IMR-90 (cell line): ENCODE measurements at regions not wholly inside any gene's neighbourhood (a gene's known extent, or its start where the extent isn't known, plus 50 kb on each side); places are given as distances from the start of the nearest gene placed in this dataset.

Source experiments
- ATAC-seq: fragments of 200-7000 bp; cut with Tn5 transposase; 2 replicates; pipeline ENCODE4 v1.9.1; 2020; ENCODE audit warnings: low read depth, mild to moderate bottlenecking, moderate library complexity
- BruUV-seq: library from RNA; stranded (reverse); fragments of 400-500 nt; replicated peaks from 2 replicates; lab custom pipeline; 2021; lab: Mats Ljungman, UMichigan
- CTCF ChIA-PET: fragments of 300-600 bp; formaldehyde crosslinking; extraction: SDS; loops from one replicate; lab custom pipeline; 2021; ENCODE audit warnings: antibody characterized with exemption; lab: Yijun Ruan, JAX
- POLR2A ChIA-PET: fragments of 300-600 bp; sonication (Branson Sonifier 250); formaldehyde crosslinking; loops from one replicate; lab custom pipeline; 2022; ENCODE audit warnings: antibody characterized with exemption; ENCODE audit not compliant: unreplicated experiment; lab: Charles Lee
- DNase-seq: peaks from one replicate; pipeline ENCODE4 v3.0.0; 2013
- H2AFZ ChIP-seq: replicated peaks from 2 replicates; pipeline ENCODE3; 2013; ENCODE audit warnings: low read length, mild to moderate bottlenecking; ENCODE audit not compliant: poor library complexity
- H2AK5ac ChIP-seq: 2 replicates; pipeline ENCODE4 v1.6.1; 2013; ENCODE audit warnings: low read depth, low read length, inconsistent platforms
- H2AK9ac ChIP-seq: replicated peaks from 2 replicates; pipeline ENCODE3; 2013; ENCODE audit warnings: mild to moderate bottlenecking, low read depth, low read length, moderate library complexity; ENCODE audit not compliant: poor library complexity
- H2BK120ac ChIP-seq: 2 replicates; pipeline ENCODE4 v1.6.1; 2013; ENCODE audit warnings: low read depth, low read length, inconsistent platforms
- H2BK15ac ChIP-seq: 3 replicates; pipeline ENCODE4 v1.6.1; 2013; ENCODE audit warnings: low read depth, low read length, inconsistent platforms
- H2BK20ac ChIP-seq: 2 replicates; pipeline ENCODE4 v1.6.1; 2013; ENCODE audit warnings: low read depth, mild to moderate bottlenecking, inconsistent platforms, low read length, moderate library complexity
- H2BK5ac ChIP-seq: 2 replicates; pipeline ENCODE4 v1.6.1; 2013; ENCODE audit warnings: mild to moderate bottlenecking, low read depth, low read length, inconsistent platforms; ENCODE audit not compliant: poor library complexity, severe bottlenecking
- H3K14ac ChIP-seq: replicated peaks from 2 replicates; pipeline ENCODE4 v1.6.1; 2013; ENCODE audit warnings: low read depth, low read length, inconsistent platforms
- H3K18ac ChIP-seq: 2 replicates; pipeline ENCODE4 v1.6.1; 2013; ENCODE audit warnings: low read depth, low read length, control low read depth
- H3K23ac ChIP-seq: 2 replicates; pipeline ENCODE4 v1.6.1; 2013; ENCODE audit warnings: low read depth, low read length, inconsistent platforms
- H3K27ac ChIP-seq: 2 replicates; pipeline ENCODE4 v1.5.1; 2013; ENCODE audit warnings: mild to moderate bottlenecking, control low read depth, low read length; ENCODE audit not compliant: insufficient read depth
- H3K27me3 ChIP-seq: 2 replicates; pipeline ENCODE4 v1.6.1; 2013; ENCODE audit warnings: low read length; ENCODE audit not compliant: control insufficient read depth, insufficient read depth
- H3K36me3 ChIP-seq: 2 replicates; pipeline ENCODE4 v1.6.1; 2013; ENCODE audit warnings: low read length, mixed read lengths; ENCODE audit not compliant: control insufficient read depth, insufficient read depth
- H3K4ac ChIP-seq: 2 replicates; pipeline ENCODE4 v1.6.1; 2013; ENCODE audit warnings: low read depth, low read length, inconsistent platforms
- H3K4me1 ChIP-seq: 2 replicates; pipeline ENCODE4 v1.6.1; 2013; ENCODE audit warnings: low read length, mixed read lengths; ENCODE audit not compliant: control insufficient read depth, insufficient read depth
- H3K4me2 ChIP-seq: 2 replicates; pipeline ENCODE4 v1.6.1; 2013; ENCODE audit warnings: low read depth, mild to moderate bottlenecking, control low read depth, low read length, moderate library complexity
- H3K4me3 ChIP-seq: 2 replicates; pipeline ENCODE4 v1.5.1; 2013; ENCODE audit warnings: low read depth, mild to moderate bottlenecking, control low read depth, low read length, moderate library complexity; ENCODE audit not compliant: insufficient read depth
- H3K56ac ChIP-seq: 2 replicates; pipeline ENCODE4 v1.6.1; 2013; ENCODE audit warnings: low read length, inconsistent platforms; ENCODE audit not compliant: insufficient read depth; ENCODE audit errors: extremely low read depth
- H3K79me1 ChIP-seq, 2 experiments: 2 replicates each; pipeline ENCODE4 v1.6.1; 2013; ENCODE audit warnings: low read length in 2 of 2, inconsistent platforms in 1 of 2, low read depth in 1 of 2
- H3K9ac ChIP-seq: 2 replicates; pipeline ENCODE4 v1.6.1; 2013; ENCODE audit warnings: low read depth, low read length, control low read depth
- H3K9me1 ChIP-seq: 2 replicates; pipeline ENCODE4 v1.6.1; 2013; ENCODE audit warnings: low read length, inconsistent platforms; ENCODE audit not compliant: insufficient read depth
- H3K9me3 ChIP-seq: 2 replicates; pipeline ENCODE4 v1.6.1; 2013; ENCODE audit warnings: low read length; ENCODE audit not compliant: control insufficient read depth, insufficient read depth
- H4K20me1 ChIP-seq: 2 replicates; pipeline ENCODE4 v1.6.1; 2013; ENCODE audit warnings: low read length, inconsistent platforms; ENCODE audit not compliant: insufficient read depth
- H4K5ac ChIP-seq: 2 replicates; pipeline ENCODE4 v1.6.1; 2013; ENCODE audit warnings: mild to moderate bottlenecking, low read depth, low read length, control low read depth
- H4K8ac ChIP-seq, 2 experiments: 2 replicates each; pipeline ENCODE4 v1.6.1; 2013; ENCODE audit warnings: low read depth in 2 of 2, low read length in 2 of 2, control low read depth in 1 of 2, inconsistent platforms in 1 of 2
- H4K91ac ChIP-seq: 2 replicates; pipeline ENCODE4 v1.6.1; 2013; ENCODE audit warnings: low read depth, low read length, inconsistent platforms; ENCODE audit not compliant: insufficient read depth
- BHLHE40 ChIP-seq: fragments of 150-350 bp; IDR thresholded peaks from 2 replicates; pipeline ENCODE4 v1.6.1; 2016; ENCODE audit warnings: mild to moderate bottlenecking, low read depth, low read length
- CEBPB ChIP-seq: IDR thresholded peaks from 2 replicates; pipeline ENCODE4 v1.6.1; 2012; ENCODE audit warnings: low read depth, low read length, improper control_type of control experiment
- CHD1 ChIP-seq: IDR thresholded peaks from 2 replicates; pipeline ENCODE4 v1.6.1; 2012; ENCODE audit warnings: low read depth, low read length, improper control_type of control experiment
- FOS ChIP-seq: fragments of 150-350 bp; IDR thresholded peaks from 2 replicates; pipeline ENCODE4 v1.6.1; 2016; ENCODE audit warnings: low read depth, low read length
- MAFK ChIP-seq: IDR thresholded peaks from 2 replicates; pipeline ENCODE4 v1.6.1; 2012; ENCODE audit warnings: low read depth, low read length, improper control_type of control experiment
- MAZ ChIP-seq: IDR thresholded peaks from 2 replicates; pipeline ENCODE4 v1.6.1; 2012; ENCODE audit warnings: low read depth, mild to moderate bottlenecking, low read length, improper control_type of control experiment, moderate library complexity, borderline replicate concordance
- MXI1 ChIP-seq: IDR thresholded peaks from 2 replicates; pipeline ENCODE4 v1.6.1; 2012; ENCODE audit warnings: low read depth, mild to moderate bottlenecking, low read length, moderate library complexity, borderline replicate concordance
- NFE2L2 ChIP-seq: fragments of 150-350 bp; IDR thresholded peaks from 2 replicates; pipeline ENCODE4 v1.6.1; 2016; ENCODE audit warnings: low read depth, mild to moderate bottlenecking, low read length
- POLR2A ChIP-seq: IDR thresholded peaks from 2 replicates; pipeline ENCODE4 v1.6.1; 2012; ENCODE audit warnings: mild to moderate bottlenecking, low read depth, low read length
- RAD21 ChIP-seq: IDR thresholded peaks from 2 replicates; pipeline ENCODE4 v1.6.1; 2012; ENCODE audit warnings: low read length, improper control_type of control experiment
- RCOR1 ChIP-seq: IDR thresholded peaks from 2 replicates; pipeline ENCODE4 v1.6.1; 2012; ENCODE audit warnings: mild to moderate bottlenecking, low read length, improper control_type of control experiment; ENCODE audit not compliant: insufficient replicate concordance
- RFX5 ChIP-seq: IDR thresholded peaks from 2 replicates; pipeline ENCODE4 v1.8.0; 2012; ENCODE audit warnings: low read depth, mild to moderate bottlenecking, low read length, moderate library complexity
- SMC3 ChIP-seq: fragments of 150-350 bp; IDR thresholded peaks from 2 replicates; pipeline ENCODE4 v1.6.1; 2016; ENCODE audit warnings: low read depth, mild to moderate bottlenecking, antibody characterized with exemption, low read length, moderate library complexity
- WGBS, 2 experiments: methylation state at CpG; one replicate each; pipeline versions ENCODE4 v1.1.5 to v1.1.7; 2013; ENCODE audit warnings: missing lambda C conversion rate in 2 of 2; ENCODE audit not compliant: insufficient read length in 1 of 2; ENCODE audit errors: extremely low coverage in 2 of 2; 5-methylcytosine and 5-hydroxymethylcytosine counted together
- dilution Hi-C: fragments of 300-500 bp; cut with HindIII; formaldehyde crosslinking; loops from one replicate; pipeline ENCODE4 v1.14.3; 2018; ENCODE audit warnings: low sequenced_read_pairs; ENCODE audit not compliant: unreplicated experiment
- in situ Hi-C: fragments of 300-500 bp; cut with MboI; formaldehyde crosslinking; loops from 3 replicates; pipeline ENCODE4 v1.14.3; 2019; ENCODE audit warnings: low sequenced_read_pairs, inconsistent platforms, mixed read lengths
- intact Hi-C: fragments of 100-400 bp; cut with micrococcal nuclease; formaldehyde crosslinking; loops from 2 replicates; pipeline ENCODE4 v1.10.0; 2022
- TF ChIP-seq, protein P1 (sequence below): fragments of 150-350 bp; IDR thresholded peaks from 2 replicates; pipeline ENCODE4 v1.6.1; 2016; ENCODE audit warnings: low read depth, mild to moderate bottlenecking, low read length, moderate library complexity, borderline replicate concordance
- TF ChIP-seq, protein P2 (sequence below): conservative IDR thresholded peaks from 2 replicates; pipeline ENCODE4 v1.5.1; 2012; ENCODE audit warnings: mild to moderate bottlenecking, low read depth, low read length, improper control_type of control experiment
- TF ChIP-seq, protein P3 (sequence below): fragments of 150-350 bp; IDR thresholded peaks from 2 replicates; pipeline ENCODE4 v1.6.1; 2017; ENCODE audit warnings: mild to moderate bottlenecking, antibody characterized with exemption, low read length, low read depth

DNA sequence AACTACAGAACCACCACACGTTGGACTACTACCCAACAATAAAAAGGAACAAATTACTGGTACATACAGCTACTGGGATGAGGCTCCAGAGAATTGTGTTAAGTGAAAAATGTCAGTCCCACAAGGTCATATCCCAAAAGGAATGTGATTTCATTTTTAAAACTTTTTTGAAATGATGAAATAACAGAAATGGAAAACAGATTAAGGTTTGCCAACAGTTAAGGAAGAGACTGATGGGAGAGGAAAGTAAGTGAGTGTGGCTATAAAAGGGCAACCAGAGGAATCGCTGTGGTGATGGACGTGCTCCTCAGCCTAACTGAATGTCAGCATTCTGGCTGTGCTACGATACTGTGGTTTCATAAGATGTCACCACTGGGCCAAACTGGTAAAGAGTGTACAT is 512.8 kb downstream of the UQCRFS1 start:
- no peak overlapping the region for H2AK5ac ChIP-seq
- TF ChIP-seq CHD1 (no peak), BHLHE40 (no peak), MAZ (no peak), RFX5 (no peak), MAFK (no peak), CEBPB (no peak), FOS (no peak), RCOR1 (no peak), MXI1 (no peak), NFE2L2 (no peak), RAD21 (no peak), POLR2A (no peak), SMC3 (no peak)
- TF ChIP-seq, protein P1, sequence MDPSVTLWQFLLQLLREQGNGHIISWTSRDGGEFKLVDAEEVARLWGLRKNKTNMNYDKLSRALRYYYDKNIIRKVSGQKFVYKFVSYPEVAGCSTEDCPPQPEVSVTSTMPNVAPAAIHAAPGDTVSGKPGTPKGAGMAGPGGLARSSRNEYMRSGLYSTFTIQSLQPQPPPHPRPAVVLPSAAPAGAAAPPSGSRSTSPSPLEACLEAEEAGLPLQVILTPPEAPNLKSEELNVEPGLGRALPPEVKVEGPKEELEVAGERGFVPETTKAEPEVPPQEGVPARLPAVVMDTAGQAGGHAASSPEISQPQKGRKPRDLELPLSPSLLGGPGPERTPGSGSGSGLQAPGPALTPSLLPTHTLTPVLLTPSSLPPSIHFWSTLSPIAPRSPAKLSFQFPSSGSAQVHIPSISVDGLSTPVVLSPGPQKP = no peak
- TF ChIP-seq, protein P2, sequence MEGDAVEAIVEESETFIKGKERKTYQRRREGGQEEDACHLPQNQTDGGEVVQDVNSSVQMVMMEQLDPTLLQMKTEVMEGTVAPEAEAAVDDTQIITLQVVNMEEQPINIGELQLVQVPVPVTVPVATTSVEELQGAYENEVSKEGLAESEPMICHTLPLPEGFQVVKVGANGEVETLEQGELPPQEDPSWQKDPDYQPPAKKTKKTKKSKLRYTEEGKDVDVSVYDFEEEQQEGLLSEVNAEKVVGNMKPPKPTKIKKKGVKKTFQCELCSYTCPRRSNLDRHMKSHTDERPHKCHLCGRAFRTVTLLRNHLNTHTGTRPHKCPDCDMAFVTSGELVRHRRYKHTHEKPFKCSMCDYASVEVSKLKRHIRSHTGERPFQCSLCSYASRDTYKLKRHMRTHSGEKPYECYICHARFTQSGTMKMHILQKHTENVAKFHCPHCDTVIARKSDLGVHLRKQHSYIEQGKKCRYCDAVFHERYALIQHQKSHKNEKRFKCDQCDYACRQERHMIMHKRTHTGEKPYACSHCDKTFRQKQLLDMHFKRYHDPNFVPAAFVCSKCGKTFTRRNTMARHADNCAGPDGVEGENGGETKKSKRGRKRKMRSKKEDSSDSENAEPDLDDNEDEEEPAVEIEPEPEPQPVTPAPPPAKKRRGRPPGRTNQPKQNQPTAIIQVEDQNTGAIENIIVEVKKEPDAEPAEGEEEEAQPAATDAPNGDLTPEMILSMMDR = no peak
- TF ChIP-seq, protein P3, sequence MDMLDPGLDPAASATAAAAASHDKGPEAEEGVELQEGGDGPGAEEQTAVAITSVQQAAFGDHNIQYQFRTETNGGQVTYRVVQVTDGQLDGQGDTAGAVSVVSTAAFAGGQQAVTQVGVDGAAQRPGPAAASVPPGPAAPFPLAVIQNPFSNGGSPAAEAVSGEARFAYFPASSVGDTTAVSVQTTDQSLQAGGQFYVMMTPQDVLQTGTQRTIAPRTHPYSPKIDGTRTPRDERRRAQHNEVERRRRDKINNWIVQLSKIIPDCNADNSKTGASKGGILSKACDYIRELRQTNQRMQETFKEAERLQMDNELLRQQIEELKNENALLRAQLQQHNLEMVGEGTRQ = no peak
- in situ Hi-C loops (loop anchor here (25.0 kb wide), 1 partner anchor 738 kb away; no protein-coding TSS in a partner anchor), intact Hi-C loops (no loop called here), dilution Hi-C loops (no loop called here)
- H3K4me2 ChIP-seq = no peak overlapping the region
- no peaks in the 10 kb centered on the region for H3K27me3 ChIP-seq
- H4K8ac ChIP-seq = no peak overlapping the region
- no peak overlapping the region for H2BK20ac ChIP-seq
- POLR2A ChIA-PET = no interaction called here
- no peaks in the 10 kb centered on the region; the same call in 1 of the 2 replicates for H3K9me3 ChIP-seq
- H2AFZ ChIP-seq = no peak overlapping the region
- H3K18ac ChIP-seq = no peak overlapping the region
- H3K4me3 ChIP-seq = no peak overlapping the region
- no TSS peak for BruUV-seq
- CTCF ChIA-PET = no interaction called here
- H2BK15ac ChIP-seq = no peak overlapping the region
- H3K56ac ChIP-seq = no peak overlapping the region
- no peak overlapping the region for H4K5ac ChIP-seq
- no peak overlapping the region for H3K23ac ChIP-seq
- no peaks in the 10 kb centered on the region for H3K36me3 ChIP-seq
- no CpG with 5 or more reads among the region's 4 CpGs for WGBS, 2 experiments
- no peak overlapping the region for H3K4ac ChIP-seq
- no peak overlapping the region for H4K91ac ChIP-seq
- H3K14ac ChIP-seq = no peak overlapping the region
- no peak overlapping the region for H3K9ac ChIP-seq
- no peaks in the 10 kb centered on the region for H3K4me1 ChIP-seq
- ATAC-seq (no peak), DNase-seq (no peak)
- no peak overlapping the region for H2BK120ac ChIP-seq
- no peaks in the 10 kb centered on the region for H3K79me1 ChIP-seq
- H3K9me1 ChIP-seq = no peaks in the 10 kb centered on the region
- no peaks in the 10 kb centered on the region for H4K20me1 ChIP-seq
- H3K27ac ChIP-seq = no peak overlapping the region
- no peak overlapping the region for H2BK5ac ChIP-seq
- no peak overlapping the region for H2AK9ac ChIP-seq
